Calu3 (cell line): ENCODE measurements at regions not wholly inside any gene's neighbourhood (a gene's known extent, or its start where the extent isn't known, plus 50 kb on each side); places are given as distances from the start of the nearest gene placed in this dataset.

Source experiments
- BruUV-seq: library from RNA; stranded (reverse); fragments of 400-500 nt; replicated peaks from 2 replicates; lab custom pipeline; 2021; lab: Mats Ljungman, UMichigan
- CTCF ChIA-PET: fragments of 300-600 bp; sonication (Branson Sonifier 250); formaldehyde crosslinking; loops from one replicate; lab custom pipeline; 2022; ENCODE audit warnings: antibody characterized with exemption; lab: Charles Lee
- DNase-seq: peaks from one replicate; pipeline ENCODE4 v3.0.0; 2022
- H3K27ac Mint-ChIP-seq: one replicate; pipeline ENCODE4 v1.8.0; 2022; ENCODE audit warnings: mixed read lengths; ENCODE audit not compliant: unreplicated experiment
- H3K27me3 Mint-ChIP-seq: one replicate; pipeline ENCODE4 v1.8.0; 2022; ENCODE audit warnings: mixed read lengths; ENCODE audit not compliant: unreplicated experiment
- H3K36me3 Mint-ChIP-seq: one replicate; pipeline ENCODE4 v1.8.0; 2022; ENCODE audit warnings: mild to moderate bottlenecking, moderate library complexity, mixed read lengths; ENCODE audit not compliant: insufficient read depth, unreplicated experiment
- H3K4me1 Mint-ChIP-seq: one replicate; pipeline ENCODE4 v1.8.0; 2022; ENCODE audit warnings: mild to moderate bottlenecking, low read depth, mixed read lengths; ENCODE audit not compliant: unreplicated experiment
- H3K4me3 Mint-ChIP-seq: one replicate; pipeline ENCODE4 v1.8.0; 2022; ENCODE audit warnings: mild to moderate bottlenecking, low read depth, moderate library complexity, mixed read lengths; ENCODE audit not compliant: unreplicated experiment
- H3K9me3 Mint-ChIP-seq: one replicate; pipeline ENCODE4 v1.8.0; 2022; ENCODE audit warnings: low read depth, mixed read lengths; ENCODE audit not compliant: unreplicated experiment
- intact Hi-C: fragments of 100-400 bp; cut with micrococcal nuclease; formaldehyde crosslinking; loops from one replicate; pipeline ENCODE4 v1.10.0; 2022; ENCODE audit not compliant: unreplicated experiment
- TF ChIP-seq, protein P1 (sequence below): fragments of 200-600 bp; IDR thresholded peaks from one replicate; pipeline ENCODE4 v1.8.0; 2022; ENCODE audit warnings: antibody characterized with exemption; ENCODE audit not compliant: unreplicated experiment

DNA sequence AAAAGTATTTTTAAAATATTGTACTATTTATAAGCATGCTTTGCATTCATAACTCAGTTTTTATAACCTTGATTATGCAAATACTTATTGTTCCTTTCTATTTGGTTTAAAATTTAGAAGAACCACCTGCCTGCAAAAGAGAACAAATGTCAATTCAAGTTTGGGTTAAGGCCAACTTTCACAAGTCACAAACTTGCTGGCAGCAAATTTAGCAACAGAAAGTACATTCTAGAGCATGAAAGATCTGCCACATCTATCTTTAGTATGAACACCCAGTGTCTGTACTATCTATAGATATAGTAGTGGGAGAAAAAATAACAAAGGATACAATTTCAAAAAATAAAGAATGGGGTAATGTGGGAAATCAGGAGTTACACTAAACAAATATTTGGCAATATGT is 1014.2 kb downstream of the C4orf33 start:
- no peaks in the 10 kb centered on the region for H3K9me3 Mint-ChIP-seq
- no peak overlapping the region for H3K4me3 Mint-ChIP-seq
- no peak for DNase-seq
- H3K36me3 Mint-ChIP-seq, result no peaks in the 10 kb centered on the region
- TF ChIP-seq, protein P1, sequence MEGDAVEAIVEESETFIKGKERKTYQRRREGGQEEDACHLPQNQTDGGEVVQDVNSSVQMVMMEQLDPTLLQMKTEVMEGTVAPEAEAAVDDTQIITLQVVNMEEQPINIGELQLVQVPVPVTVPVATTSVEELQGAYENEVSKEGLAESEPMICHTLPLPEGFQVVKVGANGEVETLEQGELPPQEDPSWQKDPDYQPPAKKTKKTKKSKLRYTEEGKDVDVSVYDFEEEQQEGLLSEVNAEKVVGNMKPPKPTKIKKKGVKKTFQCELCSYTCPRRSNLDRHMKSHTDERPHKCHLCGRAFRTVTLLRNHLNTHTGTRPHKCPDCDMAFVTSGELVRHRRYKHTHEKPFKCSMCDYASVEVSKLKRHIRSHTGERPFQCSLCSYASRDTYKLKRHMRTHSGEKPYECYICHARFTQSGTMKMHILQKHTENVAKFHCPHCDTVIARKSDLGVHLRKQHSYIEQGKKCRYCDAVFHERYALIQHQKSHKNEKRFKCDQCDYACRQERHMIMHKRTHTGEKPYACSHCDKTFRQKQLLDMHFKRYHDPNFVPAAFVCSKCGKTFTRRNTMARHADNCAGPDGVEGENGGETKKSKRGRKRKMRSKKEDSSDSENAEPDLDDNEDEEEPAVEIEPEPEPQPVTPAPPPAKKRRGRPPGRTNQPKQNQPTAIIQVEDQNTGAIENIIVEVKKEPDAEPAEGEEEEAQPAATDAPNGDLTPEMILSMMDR, result no peak
- H3K27ac Mint-ChIP-seq, result no peak overlapping the region
- no TSS peak for BruUV-seq
- H3K4me1 Mint-ChIP-seq, result no peaks in the 10 kb centered on the region
- H3K27me3 Mint-ChIP-seq, result no peaks in the 10 kb centered on the region
- CTCF ChIA-PET, result no interaction called here
- intact Hi-C loops, result no loop called here

DNA sequence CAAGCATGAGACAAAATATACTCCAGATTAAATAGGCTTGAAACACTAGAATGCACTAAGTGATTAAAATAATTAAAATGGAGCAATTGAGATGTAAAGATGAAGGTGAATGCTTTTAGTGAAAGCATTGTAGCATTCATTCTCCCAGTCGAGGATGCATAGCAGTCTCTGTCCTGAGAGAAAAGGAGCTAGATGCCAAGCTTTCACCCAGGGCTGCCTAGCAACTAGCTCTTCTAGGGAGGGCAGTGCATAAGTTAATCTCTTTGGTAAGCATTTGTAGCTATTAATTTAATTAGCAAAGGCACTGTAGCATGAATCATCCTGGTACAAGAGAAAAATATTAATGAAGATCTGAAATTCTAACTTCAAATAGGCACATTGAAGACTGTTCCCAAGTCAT is 1014.8 kb downstream of the C4orf33 start:
- TF ChIP-seq, protein P1, result no peak
- BruUV-seq, result no TSS peak
- intact Hi-C loops, result no loop called here
- no peak overlapping the region for H3K4me3 Mint-ChIP-seq
- no peak overlapping the region for H3K27ac Mint-ChIP-seq
- no peaks in the 10 kb centered on the region for H3K27me3 Mint-ChIP-seq
- H3K9me3 Mint-ChIP-seq, result no peaks in the 10 kb centered on the region
- DNase-seq, result no peak
- H3K4me1 Mint-ChIP-seq, result no peaks in the 10 kb centered on the region
- no peaks in the 10 kb centered on the region for H3K36me3 Mint-ChIP-seq
- CTCF ChIA-PET, result no interaction called here

DNA sequence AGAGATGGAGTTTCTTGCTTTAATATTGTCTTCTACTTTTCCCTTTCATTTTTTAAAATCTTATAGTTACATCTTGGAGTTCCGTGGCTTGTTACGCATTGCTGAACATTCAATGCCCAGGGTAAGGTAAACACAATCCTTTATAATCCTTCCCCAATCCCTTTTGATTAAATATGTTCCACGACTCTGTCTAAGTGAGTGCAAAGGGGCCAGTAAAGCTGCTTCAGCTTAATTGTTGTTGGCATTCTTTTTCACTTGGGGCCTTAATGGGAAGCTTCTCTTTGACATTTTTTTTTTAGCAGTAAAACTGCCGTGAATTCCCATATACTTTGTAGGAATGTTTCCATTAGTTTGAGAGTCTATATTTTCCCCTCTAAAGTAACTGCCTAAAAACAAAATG is 1028.1 kb downstream of the C4orf33 start:
- Mint-ChIP-seq H3K4me3 (no peak overlapping the region), H3K4me1 (no peaks in the 10 kb centered on the region), H3K36me3 (no peaks in the 10 kb centered on the region), H3K27ac (no peak overlapping the region), H3K27me3 (no peaks in the 10 kb centered on the region), H3K9me3 (peaks cover 3% of the 10 kb centered on the region)
- no TSS peak for BruUV-seq
- no peak for DNase-seq
- CTCF ChIA-PET, result interaction anchor here (0.6 kb wide), 1 partner anchor 198 kb away, joined by 3 read pairs; no protein-coding TSS in a partner anchor
- intact Hi-C loops, result no loop called here
- TF ChIP-seq, protein P1, result no peak

DNA sequence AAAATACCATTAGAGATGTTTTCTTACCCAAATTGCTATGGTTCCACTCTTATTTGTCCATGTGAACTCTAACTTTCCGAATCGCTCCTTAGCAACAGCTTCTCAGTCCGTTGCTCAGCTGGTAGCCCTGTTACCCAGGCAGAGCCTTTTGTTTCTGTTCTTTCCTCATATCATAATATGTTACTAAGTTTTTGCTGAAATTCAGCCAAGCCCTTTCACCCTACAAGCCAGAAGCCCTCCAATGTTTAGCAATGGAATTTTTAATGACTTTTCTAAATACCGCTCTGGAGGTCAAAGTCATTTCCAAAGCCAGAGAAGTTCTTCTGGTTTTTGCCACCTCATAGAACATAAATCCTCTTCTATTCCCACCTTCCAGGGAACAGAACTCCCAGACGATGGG is 1029.5 kb downstream of the C4orf33 start:
- Mint-ChIP-seq H3K4me1 (no peaks in the 10 kb centered on the region), H3K4me3 (no peak overlapping the region), H3K9me3 (peaks cover 3% of the 10 kb centered on the region), H3K27ac (no peak overlapping the region), H3K36me3 (no peaks in the 10 kb centered on the region), H3K27me3 (no peaks in the 10 kb centered on the region)
- no peak for DNase-seq
- CTCF ChIA-PET, result no interaction called here
- intact Hi-C loops, result no loop called here
- TF ChIP-seq, protein P1, result no peak
- BruUV-seq, result no TSS peak
